ENCODE measurements at regions not wholly inside any gene's neighbourhood (a gene's known extent, or its start where the extent isn't known, plus 50 kb on each side); places are given as distances from the start of the nearest gene placed in this dataset.

DNA sequence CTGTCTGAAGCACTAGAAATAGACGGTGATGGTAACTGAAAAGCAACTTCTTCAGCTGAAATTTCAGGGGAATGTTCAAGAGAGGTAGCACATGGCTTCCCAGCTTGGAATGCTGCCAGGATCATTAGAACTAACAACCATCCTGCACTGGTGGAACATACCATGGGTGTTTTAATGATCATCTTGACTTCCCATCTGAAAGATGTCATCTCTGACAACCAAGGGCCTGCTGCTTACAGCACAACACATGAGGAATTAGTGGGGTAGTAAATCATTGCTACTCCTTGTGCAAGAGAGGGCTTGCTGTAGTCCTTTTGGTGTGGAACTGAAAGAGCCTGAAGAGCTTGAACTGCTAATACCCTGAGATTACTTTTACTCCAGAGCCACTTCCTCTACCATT lies 853.7 kb downstream of the MCTP2 start (continued):
- TF ChIP-seq, protein P1, sequence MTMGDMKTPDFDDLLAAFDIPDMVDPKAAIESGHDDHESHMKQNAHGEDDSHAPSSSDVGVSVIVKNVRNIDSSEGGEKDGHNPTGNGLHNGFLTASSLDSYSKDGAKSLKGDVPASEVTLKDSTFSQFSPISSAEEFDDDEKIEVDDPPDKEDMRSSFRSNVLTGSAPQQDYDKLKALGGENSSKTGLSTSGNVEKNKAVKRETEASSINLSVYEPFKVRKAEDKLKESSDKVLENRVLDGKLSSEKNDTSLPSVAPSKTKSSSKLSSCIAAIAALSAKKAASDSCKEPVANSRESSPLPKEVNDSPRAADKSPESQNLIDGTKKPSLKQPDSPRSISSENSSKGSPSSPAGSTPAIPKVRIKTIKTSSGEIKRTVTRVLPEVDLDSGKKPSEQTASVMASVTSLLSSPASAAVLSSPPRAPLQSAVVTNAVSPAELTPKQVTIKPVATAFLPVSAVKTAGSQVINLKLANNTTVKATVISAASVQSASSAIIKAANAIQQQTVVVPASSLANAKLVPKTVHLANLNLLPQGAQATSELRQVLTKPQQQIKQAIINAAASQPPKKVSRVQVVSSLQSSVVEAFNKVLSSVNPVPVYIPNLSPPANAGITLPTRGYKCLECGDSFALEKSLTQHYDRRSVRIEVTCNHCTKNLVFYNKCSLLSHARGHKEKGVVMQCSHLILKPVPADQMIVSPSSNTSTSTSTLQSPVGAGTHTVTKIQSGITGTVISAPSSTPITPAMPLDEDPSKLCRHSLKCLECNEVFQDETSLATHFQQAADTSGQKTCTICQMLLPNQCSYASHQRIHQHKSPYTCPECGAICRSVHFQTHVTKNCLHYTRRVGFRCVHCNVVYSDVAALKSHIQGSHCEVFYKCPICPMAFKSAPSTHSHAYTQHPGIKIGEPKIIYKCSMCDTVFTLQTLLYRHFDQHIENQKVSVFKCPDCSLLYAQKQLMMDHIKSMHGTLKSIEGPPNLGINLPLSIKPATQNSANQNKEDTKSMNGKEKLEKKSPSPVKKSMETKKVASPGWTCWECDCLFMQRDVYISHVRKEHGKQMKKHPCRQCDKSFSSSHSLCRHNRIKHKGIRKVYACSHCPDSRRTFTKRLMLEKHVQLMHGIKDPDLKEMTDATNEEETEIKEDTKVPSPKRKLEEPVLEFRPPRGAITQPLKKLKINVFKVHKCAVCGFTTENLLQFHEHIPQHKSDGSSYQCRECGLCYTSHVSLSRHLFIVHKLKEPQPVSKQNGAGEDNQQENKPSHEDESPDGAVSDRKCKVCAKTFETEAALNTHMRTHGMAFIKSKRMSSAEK (CRISPR knock-in tag; IDR thresholded peaks at IDR 0.05; ENCODE audit: borderline replicate concordance): no peak
- no peak for TF ChIP-seq HMGA2 (CRISPR knock-in tag; IDR thresholded peaks at IDR 0.05)

DNA sequence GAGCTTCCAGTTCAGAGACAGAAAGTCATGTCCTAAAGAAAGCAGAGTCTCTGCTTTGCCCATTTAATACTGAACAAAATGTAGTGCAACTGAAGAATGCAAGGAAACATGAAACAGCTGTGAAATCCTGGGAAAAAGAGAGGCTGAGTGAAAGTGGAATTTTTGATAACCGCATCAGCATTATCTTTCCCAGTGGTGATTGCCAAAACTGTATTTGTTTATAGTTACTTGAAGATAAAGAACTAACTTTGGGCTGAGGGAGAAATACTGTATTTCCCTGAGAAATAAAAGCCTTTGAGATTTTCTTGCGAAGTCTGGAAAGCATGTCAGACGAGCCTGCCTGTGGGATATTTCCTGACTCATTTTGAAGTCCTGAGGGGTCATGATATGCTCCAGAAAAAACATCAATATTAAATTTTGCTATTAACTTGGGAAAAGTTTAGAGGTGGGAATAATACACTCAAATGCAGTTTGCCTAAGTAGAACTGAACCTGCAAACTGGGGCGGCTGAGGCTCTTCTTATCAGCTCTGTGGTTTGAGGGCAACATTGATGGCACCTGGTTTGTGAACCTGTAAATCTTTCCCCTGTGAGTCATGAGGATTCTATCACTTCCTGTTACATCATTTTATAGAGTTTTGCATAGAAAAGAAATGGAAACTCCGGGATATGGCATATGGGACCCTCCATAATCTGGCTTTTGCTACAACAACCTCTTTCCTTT lies 855.3 kb downstream of the MCTP2 start:
- ATAC-seq (no peak), DNase-seq (ENCODE audit: low spot score) (no peak)
- Mint-ChIP-seq H3K27me3 (ENCODE audit: low read depth) (no peaks in the 10 kb centered on the region), H3K4me1 (peaks cover 11% of the 10 kb centered on the region), H3K9me3 (peaks cover 10% of the 10 kb centered on the region; the same call in 1 of the 2 replicates), H3K36me3 (no peaks in the 10 kb centered on the region), H3K27ac (no peak overlapping the region), H3K4me3 (no peak overlapping the region)
- CTCF ChIA-PET: interaction anchor here (0.6 kb wide), 1 partner anchor 173 kb away, joined by 3 read pairs; no protein-coding TSS in a partner anchor
- POLR2A ChIA-PET: no interaction called here
- TF ChIP-seq ZNF121 (CRISPR knock-in tag; IDR thresholded peaks at IDR 0.05) (no peak), CREM (CRISPR knock-in tag; IDR thresholded peaks at IDR 0.05) (no peak), MXD4 (CRISPR knock-in tag; IDR thresholded peaks at IDR 0.05; ENCODE audit: borderline replicate concordance) (no peak)
- TF ChIP-seq, protein P2, sequence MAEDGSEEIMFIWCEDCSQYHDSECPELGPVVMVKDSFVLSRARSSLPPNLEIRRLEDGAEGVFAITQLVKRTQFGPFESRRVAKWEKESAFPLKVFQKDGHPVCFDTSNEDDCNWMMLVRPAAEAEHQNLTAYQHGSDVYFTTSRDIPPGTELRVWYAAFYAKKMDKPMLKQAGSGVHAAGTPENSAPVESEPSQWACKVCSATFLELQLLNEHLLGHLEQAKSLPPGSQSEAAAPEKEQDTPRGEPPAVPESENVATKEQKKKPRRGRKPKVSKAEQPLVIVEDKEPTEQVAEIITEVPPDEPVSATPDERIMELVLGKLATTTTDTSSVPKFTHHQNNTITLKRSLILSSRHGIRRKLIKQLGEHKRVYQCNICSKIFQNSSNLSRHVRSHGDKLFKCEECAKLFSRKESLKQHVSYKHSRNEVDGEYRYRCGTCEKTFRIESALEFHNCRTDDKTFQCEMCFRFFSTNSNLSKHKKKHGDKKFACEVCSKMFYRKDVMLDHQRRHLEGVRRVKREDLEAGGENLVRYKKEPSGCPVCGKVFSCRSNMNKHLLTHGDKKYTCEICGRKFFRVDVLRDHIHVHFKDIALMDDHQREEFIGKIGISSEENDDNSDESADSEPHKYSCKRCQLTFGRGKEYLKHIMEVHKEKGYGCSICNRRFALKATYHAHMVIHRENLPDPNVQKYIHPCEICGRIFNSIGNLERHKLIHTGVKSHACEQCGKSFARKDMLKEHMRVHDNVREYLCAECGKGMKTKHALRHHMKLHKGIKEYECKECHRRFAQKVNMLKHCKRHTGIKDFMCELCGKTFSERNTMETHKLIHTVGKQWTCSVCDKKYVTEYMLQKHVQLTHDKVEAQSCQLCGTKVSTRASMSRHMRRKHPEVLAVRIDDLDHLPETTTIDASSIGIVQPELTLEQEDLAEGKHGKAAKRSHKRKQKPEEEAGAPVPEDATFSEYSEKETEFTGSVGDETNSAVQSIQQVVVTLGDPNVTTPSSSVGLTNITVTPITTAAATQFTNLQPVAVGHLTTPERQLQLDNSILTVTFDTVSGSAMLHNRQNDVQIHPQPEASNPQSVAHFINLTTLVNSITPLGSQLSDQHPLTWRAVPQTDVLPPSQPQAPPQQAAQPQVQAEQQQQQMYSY (CRISPR knock-in tag; IDR thresholded peaks at IDR 0.05): no peak
- TF ChIP-seq, protein P3, sequence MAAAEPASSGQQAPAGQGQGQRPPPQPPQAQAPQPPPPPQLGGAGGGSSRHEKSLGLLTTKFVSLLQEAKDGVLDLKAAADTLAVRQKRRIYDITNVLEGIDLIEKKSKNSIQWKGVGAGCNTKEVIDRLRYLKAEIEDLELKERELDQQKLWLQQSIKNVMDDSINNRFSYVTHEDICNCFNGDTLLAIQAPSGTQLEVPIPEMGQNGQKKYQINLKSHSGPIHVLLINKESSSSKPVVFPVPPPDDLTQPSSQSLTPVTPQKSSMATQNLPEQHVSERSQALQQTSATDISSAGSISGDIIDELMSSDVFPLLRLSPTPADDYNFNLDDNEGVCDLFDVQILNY (CRISPR knock-in tag; IDR thresholded peaks at IDR 0.05): no peak
- TF ChIP-seq, protein P4, sequence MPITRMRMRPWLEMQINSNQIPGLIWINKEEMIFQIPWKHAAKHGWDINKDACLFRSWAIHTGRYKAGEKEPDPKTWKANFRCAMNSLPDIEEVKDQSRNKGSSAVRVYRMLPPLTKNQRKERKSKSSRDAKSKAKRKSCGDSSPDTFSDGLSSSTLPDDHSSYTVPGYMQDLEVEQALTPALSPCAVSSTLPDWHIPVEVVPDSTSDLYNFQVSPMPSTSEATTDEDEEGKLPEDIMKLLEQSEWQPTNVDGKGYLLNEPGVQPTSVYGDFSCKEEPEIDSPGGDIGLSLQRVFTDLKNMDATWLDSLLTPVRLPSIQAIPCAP (CRISPR knock-in tag; IDR thresholded peaks at IDR 0.05): no peak
- TF ChIP-seq, protein P5, sequence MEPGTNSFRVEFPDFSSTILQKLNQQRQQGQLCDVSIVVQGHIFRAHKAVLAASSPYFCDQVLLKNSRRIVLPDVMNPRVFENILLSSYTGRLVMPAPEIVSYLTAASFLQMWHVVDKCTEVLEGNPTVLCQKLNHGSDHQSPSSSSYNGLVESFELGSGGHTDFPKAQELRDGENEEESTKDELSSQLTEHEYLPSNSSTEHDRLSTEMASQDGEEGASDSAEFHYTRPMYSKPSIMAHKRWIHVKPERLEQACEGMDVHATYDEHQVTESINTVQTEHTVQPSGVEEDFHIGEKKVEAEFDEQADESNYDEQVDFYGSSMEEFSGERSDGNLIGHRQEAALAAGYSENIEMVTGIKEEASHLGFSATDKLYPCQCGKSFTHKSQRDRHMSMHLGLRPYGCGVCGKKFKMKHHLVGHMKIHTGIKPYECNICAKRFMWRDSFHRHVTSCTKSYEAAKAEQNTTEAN (CRISPR knock-in tag; IDR thresholded peaks at IDR 0.05): no peak

DNA sequence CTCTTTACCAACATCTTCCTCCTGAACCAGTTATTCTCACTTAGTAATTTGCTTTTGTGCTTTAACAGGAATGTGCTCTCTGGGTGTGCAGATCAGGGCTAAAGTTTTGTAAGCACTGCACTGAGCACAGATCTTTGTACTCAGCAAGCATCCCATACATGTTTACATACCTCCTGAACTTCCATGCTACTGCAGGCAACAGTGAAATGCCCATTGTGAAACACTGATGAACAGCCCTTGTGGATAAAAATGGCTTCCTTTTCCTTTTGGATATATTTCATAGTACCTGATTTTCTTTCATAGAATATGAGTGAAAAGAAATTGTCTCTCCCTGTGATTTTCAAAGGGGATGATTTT lies 855.9 kb downstream of the MCTP2 start:
- H3K36me3 Mint-ChIP-seq: no peaks in the 10 kb centered on the region
- CTCF ChIA-PET: no interaction called here
- no peak for ATAC-seq
- peaks cover 12% of the 10 kb centered on the region for H3K4me1 Mint-ChIP-seq
- POLR2A ChIA-PET: no interaction called here
- no peak overlapping the region for H3K27ac Mint-ChIP-seq
- H3K4me3 Mint-ChIP-seq: no peak overlapping the region
- H3K9me3 Mint-ChIP-seq: peaks cover 10% of the 10 kb centered on the region; the same call in 1 of the 2 replicates
- no peak for DNase-seq (ENCODE audit: low spot score)
- H3K27me3 Mint-ChIP-seq (ENCODE audit: low read depth): no peaks in the 10 kb centered on the region
- TF ChIP-seq, protein P5 (CRISPR knock-in tag; IDR thresholded peaks at IDR 0.05): no peak
- TF ChIP-seq NFYB (CRISPR knock-in tag; conservative IDR thresholded peaks at IDR 0.05; ENCODE audit: low read depth) (no peak), MYBL2 (CRISPR knock-in tag; IDR thresholded peaks at IDR 0.05) (no peak), ZNF396 (CRISPR knock-in tag; IDR thresholded peaks at IDR 0.05; ENCODE audit: borderline replicate concordance) (no peak), ZNF232 (CRISPR knock-in tag; IDR thresholded peaks at IDR 0.05) (no peak), JUN (CRISPR knock-in tag; IDR thresholded peaks at IDR 0.05) (no peak)
- TF ChIP-seq, protein P6, sequence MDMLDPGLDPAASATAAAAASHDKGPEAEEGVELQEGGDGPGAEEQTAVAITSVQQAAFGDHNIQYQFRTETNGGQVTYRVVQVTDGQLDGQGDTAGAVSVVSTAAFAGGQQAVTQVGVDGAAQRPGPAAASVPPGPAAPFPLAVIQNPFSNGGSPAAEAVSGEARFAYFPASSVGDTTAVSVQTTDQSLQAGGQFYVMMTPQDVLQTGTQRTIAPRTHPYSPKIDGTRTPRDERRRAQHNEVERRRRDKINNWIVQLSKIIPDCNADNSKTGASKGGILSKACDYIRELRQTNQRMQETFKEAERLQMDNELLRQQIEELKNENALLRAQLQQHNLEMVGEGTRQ (CRISPR knock-in tag; IDR thresholded peaks at IDR 0.05): no peak
- TF ChIP-seq, protein P7, sequence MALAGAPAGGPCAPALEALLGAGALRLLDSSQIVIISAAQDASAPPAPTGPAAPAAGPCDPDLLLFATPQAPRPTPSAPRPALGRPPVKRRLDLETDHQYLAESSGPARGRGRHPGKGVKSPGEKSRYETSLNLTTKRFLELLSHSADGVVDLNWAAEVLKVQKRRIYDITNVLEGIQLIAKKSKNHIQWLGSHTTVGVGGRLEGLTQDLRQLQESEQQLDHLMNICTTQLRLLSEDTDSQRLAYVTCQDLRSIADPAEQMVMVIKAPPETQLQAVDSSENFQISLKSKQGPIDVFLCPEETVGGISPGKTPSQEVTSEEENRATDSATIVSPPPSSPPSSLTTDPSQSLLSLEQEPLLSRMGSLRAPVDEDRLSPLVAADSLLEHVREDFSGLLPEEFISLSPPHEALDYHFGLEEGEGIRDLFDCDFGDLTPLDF (CRISPR knock-in tag; IDR thresholded peaks at IDR 0.05): no peak
- TF ChIP-seq, protein P8, sequence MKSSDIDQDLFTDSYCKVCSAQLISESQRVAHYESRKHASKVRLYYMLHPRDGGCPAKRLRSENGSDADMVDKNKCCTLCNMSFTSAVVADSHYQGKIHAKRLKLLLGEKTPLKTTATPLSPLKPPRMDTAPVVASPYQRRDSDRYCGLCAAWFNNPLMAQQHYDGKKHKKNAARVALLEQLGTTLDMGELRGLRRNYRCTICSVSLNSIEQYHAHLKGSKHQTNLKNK (CRISPR knock-in tag; IDR thresholded peaks at IDR 0.05): no peak
